GM18909 (cell line): ENCODE measurements at regions not wholly inside any gene's neighbourhood (a gene's known extent, or its start where the extent isn't known, plus 50 kb on each side); places are given as distances from the start of the nearest gene placed in this dataset.

Source experiments
- ATAC-seq: cut with Tn5 transposase; IDR thresholded peaks from one replicate; pipeline ENCODE4 v1.9.1; 2021; ENCODE audit warnings: mild to moderate bottlenecking; ENCODE audit not compliant: unreplicated experiment, poor library complexity

GRCh38 chr2:71802556-71802955 lies 345.1 kb downstream of the CYP26B1 start:
- no peak for ATAC-seq

DNA sequence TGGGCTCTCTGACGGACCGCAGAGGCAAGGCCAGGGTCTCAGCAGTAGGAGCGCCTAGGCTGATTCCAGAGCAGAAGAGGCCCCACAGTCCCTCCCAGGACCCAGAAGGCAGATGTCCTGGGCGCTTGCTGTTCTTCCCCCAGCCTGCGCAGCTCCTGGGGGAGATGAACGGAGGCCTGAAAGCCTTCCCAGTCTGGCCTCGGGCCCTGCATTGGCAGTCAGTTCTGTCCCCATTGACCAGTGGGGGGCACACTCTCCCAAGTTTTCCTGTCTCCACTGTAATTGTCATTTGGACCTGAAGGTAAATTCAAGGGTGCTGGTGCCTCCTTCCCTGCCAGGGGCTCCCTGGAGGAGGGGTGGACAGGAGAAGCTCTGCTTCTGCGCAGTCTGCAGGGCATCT lies 345.7 kb downstream of the CYP26B1 start:
- ATAC-seq = no peak

GRCh38 chr2:71801556-71801955 lies 346.1 kb downstream of the CYP26B1 start:
- ATAC-seq = no peak

GRCh38 chr2:71800851-71801250 lies 346.8 kb downstream of the CYP26B1 start:
- no peak for ATAC-seq

DNA sequence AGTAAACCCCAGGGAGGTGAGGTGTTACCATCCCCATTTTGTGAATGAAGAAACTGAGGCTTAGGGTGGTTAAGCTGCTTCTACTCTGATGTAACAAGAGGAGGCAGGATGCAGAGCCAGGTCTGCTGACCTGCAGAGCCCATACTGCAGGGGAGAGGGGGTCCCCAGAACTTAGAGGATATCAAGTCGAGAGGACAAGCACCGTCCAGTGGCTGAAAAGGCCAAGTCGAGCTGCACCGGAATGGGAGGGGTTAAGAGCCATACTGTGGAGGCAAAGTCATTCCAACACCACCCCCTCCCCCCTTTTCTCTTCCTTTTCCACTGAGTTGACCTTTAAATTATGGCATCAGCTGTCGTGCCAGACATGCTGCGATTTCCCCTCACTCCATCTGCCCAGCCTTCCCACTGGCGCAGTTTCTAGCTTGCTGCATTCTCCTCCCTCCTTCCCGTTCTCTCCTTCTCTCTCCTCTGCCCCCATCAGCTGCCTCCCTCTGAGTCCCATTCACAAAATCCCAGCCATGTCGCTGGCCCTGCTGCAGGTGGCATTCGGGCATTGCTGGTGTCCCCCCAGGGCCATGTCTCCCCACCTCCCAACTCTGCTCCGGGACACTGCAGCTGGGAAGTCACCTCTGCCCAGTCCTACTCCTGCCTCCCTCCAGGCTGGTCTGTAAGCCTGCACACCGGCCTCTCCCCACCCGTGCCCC lies 346.9 kb downstream of the DYSF start:
- ATAC-seq = no peak

DNA sequence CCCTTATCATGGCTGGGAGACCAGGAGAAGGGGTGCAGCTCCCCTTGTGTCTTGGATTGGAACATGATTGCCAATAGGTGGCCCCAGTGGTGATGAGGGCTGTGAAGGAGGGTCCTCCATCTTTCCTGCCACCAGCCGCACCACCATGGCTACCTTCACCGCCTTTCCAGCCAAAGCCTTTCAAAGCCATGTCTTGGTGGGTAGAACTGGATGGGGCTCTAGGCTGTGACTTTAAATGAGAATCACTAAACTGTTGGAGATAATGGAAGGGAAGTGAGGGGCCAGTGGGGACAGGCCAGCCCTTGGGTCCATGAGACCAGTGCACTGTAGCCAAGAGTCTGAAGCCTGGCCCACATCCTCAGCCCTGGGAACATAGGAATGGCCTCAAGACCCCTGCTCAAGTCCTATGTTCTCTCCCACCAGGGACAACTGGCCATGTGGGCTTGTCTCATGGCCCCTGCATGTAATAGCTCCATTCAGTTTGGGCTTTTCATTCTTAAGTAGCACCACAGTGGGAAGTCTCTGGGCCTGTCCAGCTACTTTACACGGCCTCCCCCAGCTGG lies 345.7 kb downstream of the DYSF start:
- no peak for ATAC-seq

- ATAC-seq = peak; percentile 65
Measured at GRCh38 chr2:71798266-71799012, 345.1 kb downstream of the DYSF start.

- no peak for ATAC-seq
Measured at GRCh38 chr2:71797035-71797810, 343.9 kb downstream of the DYSF start.

GRCh38 chr2:71796174-71796593 lies 342.8 kb downstream of the DYSF start:
- no peak for ATAC-seq

DNA sequence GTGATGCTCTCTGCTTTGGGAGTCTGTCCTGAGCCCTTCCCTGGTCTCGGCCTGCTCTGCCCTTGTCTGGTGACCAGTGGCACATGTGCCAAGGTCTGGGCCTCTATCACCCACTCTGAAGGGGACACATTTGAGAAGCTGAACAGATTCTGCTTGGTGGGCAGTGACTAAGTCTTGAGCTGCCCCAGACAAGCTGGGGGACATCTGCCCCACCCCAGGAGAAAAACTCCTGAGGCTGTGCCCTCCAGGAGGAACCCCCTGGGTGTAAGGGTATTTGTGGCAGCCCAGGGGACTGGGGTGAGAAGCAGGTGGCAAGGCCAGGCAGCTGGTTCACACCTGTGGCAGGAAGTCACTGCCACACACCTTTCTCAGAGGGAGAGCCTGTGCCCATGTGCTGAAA lies 342.1 kb downstream of the DYSF start:
- no peak for ATAC-seq

GRCh38 chr2:71794611-71795010 lies 341.2 kb downstream of the DYSF start:
- ATAC-seq = no peak

DNA sequence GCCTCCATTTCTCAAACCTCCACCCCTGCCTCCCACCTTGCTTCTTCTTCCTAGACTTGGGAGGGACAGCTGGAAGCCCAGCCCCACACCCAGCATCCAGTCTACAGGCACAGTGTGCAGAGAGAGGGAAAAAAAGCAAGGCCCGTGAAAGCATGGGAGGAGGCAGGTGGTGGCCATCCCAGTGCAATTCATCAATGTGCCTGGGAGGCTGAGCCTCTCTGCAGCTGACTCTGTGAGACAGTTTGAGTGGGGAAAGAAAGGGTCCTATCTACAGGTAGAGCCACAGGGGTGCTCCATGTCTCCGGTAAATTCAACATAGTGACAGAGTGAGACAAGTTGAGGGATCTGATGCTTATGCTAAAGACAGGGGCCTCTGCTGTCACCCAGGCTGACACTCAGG lies 340.6 kb downstream of the DYSF start:
- ATAC-seq = no peak

GRCh38 chr2:71792926-71793761 lies 339.8 kb downstream of the DYSF start:
- ATAC-seq = no peak

- ATAC-seq = no peak
Measured at GRCh38 chr2:71791501-71792135, 338.3 kb downstream of the DYSF start.

DNA sequence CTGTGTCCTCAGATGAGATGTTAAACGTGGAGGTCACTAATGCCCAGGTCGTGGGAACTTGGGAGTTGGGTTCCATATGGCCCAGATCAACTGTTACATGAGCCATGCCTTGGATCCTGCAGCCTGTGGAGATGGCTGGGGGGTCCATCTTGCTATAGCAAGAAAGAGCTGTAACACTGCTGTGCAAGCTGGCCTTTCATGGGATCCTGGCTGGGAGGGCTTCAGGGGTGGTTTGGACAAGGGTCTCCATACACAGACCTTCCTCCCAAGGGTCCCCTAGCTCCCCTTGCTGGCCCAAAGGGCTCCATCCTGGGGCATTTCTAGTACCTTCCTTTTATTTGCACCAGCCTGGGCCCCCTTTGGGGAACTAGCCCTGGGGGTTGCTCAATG lies 337.7 kb downstream of the DYSF start:
- ATAC-seq = no peak

GRCh38 chr2:71790226-71791060 lies 337.1 kb downstream of the DYSF start:
- ATAC-seq = no peak

DNA sequence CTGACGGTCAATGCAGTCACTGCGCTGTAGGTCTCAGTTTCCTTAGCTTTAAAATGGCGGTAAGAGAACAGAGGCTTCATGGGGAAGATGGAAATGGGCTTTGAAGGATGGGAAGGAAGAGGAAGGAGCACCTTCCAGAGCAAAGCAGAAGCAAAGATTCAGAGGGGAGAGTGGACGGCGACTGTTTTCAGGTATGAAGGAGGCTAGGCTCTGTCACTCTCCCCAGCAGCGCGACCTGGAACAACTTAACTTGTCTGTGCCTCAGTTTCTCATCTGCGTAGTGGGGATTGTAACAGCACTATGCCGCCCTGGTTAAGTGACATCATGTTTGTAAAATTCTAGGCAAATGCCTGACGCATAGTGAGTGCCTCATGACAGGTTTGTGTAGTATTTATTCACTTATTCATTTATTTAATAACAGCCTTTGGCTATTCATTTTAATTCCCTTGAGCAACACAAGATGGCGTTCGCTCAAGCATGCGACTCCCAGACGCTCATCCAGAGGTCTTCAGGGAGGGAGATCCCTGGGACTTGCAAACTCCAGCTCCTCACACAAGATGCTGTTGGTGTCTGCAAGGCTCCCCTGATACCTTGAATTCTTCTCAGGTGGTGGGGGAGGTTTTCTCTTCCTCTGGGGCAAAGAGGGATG lies 336.3 kb downstream of the DYSF start:
- ATAC-seq = no peak

DNA sequence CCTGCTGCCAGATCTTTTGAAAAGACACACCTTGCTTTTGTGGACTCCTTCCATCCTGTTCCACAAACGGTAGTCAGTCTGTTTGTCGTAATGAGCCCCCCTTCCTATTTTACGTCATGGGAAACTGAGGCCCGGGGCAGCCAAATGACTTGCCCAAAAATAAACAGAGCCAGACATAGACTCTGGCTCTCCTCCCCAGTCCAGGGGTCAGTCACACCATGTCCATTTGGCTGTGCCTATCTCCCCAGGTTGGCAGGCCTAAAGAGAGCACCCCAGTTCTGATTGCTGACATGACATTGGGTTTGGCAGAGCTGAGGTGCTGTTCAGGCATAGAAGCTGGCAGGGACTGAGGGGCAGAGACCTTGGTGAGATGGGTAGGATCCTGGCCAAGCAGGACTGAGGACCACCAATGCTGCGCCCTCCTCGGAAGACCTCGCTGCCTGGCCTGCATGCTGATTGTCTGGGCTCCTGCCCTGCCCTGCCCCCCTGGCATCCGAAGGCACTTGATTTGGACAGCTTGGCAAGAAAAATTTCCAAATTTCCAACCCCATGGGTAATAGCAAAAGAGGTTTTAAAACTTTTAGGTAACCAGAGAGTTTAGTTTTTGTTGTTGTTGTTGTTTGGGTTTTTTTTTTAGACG lies 335.4 kb downstream of the DYSF start:
- ATAC-seq = no peak
